K562 (cell line): ENCODE measurements at regions not wholly inside any gene's neighbourhood (a gene's known extent, or its start where the extent isn't known, plus 50 kb on each side); places are given as distances from the start of the nearest gene placed in this dataset.

Experiments used
- CBFA2T3 ChIP-seq: fragments of 450-650 bp; IDR thresholded peaks from 2 replicates; pipeline ENCODE4 v1.6.1; 2017
- FOXA1 ChIP-seq: fragments of 450-650 bp; IDR thresholded peaks from 2 replicates; pipeline ENCODE4 v1.6.1; 2016; ENCODE audit warnings: mild to moderate bottlenecking, borderline replicate concordance
- HSF4 ChIP-seq: fragments of 250-450 bp; sonication (Bioruptor Pico); IDR thresholded peaks from 2 replicates; pipeline ENCODE4 v2.1.2; 2022; ENCODE audit warnings: mild to moderate bottlenecking, moderate library complexity, borderline replicate concordance
- NCOR1 ChIP-seq: fragments of 450-650 bp; IDR thresholded peaks from 2 replicates; pipeline ENCODE4 v1.6.1; 2016; ENCODE audit warnings: mild to moderate bottlenecking, moderate library complexity
- NFE2 ChIP-seq: IDR thresholded peaks from 2 replicates; pipeline ENCODE4 v1.6.1; 2014; ENCODE audit warnings: antibody characterized with exemption, low read depth
- PML ChIP-seq: IDR thresholded peaks from 2 replicates; pipeline ENCODE4 v1.6.1; 2012; ENCODE audit warnings: low read length, inconsistent platforms
- ZBED1 ChIP-seq: IDR thresholded peaks from 2 replicates; pipeline ENCODE4 v1.6.1; 2014
- ZC3H8 ChIP-seq: fragments of 450-650 bp; IDR thresholded peaks from 2 replicates; pipeline ENCODE4 v1.6.1; 2017
- ZNF140 ChIP-seq: fragments of 250-450 bp; sonication (Bioruptor Pico); IDR thresholded peaks from 2 replicates; pipeline ENCODE4 v1.8.0; 2021; ENCODE audit warnings: moderate library complexity, mild to moderate bottlenecking, inconsistent platforms
- ZNF146 ChIP-seq: IDR thresholded peaks from one replicate; pipeline ENCODE4 v1.6.1; 2018; ENCODE audit warnings: missing compliant biosample characterization; ENCODE audit not compliant: unreplicated experiment
- TF ChIP-seq, protein P1 (sequence below): fragments of 200-800 bp; sonication (Bioruptor generic); IDR thresholded peaks from 2 replicates; pipeline ENCODE4 v1.6.1; 2016; ENCODE audit warnings: missing genetic modification characterization, missing compliant biosample characterization
- TF ChIP-seq, protein P2 (sequence below): sonication (generic); formaldehyde crosslinking; IDR thresholded peaks from 2 replicates; pipeline ENCODE4 v1.8.1; 2023; ENCODE audit warnings: mild to moderate bottlenecking, missing genetic modification reagents

DNA sequence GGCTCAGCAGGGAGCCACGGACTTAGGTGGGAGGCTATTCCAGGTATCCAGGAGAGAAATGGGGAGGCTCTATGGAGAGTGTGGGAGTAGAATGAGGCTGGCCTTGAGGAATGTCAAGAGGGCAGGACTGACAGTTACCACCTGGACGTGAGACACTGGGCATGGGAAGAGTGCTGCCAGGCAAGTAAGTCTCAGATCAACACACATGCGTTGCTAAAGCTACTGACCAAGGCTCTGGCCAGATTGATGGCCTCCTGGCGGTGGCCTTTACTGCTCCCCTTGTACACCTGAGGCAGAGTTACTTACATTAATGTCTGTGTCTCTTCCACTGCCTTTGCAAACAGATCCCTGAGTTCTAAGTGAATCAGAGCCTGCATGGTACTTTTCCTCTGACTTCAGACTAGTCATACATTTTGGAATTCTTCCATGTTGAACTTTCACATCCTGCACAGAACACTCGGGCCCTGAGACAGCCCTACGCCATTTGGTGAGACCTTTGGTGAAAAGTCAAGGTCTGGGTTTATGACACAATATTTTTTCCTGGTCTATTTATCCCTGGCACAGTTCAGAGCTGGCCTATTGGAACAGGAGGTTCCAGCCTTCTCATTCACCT is 398.8 kb upstream of the TRIB2 start (continued):
- TF ChIP-seq, protein P1, sequence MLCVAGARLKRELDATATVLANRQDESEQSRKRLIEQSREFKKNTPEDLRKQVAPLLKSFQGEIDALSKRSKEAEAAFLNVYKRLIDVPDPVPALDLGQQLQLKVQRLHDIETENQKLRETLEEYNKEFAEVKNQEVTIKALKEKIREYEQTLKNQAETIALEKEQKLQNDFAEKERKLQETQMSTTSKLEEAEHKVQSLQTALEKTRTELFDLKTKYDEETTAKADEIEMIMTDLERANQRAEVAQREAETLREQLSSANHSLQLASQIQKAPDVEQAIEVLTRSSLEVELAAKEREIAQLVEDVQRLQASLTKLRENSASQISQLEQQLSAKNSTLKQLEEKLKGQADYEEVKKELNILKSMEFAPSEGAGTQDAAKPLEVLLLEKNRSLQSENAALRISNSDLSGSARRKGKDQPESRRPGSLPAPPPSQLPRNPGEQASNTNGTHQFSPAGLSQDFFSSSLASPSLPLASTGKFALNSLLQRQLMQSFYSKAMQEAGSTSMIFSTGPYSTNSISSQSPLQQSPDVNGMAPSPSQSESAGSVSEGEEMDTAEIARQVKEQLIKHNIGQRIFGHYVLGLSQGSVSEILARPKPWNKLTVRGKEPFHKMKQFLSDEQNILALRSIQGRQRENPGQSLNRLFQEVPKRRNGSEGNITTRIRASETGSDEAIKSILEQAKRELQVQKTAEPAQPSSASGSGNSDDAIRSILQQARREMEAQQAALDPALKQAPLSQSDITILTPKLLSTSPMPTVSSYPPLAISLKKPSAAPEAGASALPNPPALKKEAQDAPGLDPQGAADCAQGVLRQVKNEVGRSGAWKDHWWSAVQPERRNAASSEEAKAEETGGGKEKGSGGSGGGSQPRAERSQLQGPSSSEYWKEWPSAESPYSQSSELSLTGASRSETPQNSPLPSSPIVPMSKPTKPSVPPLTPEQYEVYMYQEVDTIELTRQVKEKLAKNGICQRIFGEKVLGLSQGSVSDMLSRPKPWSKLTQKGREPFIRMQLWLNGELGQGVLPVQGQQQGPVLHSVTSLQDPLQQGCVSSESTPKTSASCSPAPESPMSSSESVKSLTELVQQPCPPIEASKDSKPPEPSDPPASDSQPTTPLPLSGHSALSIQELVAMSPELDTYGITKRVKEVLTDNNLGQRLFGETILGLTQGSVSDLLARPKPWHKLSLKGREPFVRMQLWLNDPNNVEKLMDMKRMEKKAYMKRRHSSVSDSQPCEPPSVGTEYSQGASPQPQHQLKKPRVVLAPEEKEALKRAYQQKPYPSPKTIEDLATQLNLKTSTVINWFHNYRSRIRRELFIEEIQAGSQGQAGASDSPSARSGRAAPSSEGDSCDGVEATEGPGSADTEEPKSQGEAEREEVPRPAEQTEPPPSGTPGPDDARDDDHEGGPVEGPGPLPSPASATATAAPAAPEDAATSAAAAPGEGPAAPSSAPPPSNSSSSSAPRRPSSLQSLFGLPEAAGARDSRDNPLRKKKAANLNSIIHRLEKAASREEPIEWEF = no peak
- TF ChIP-seq, protein P2, sequence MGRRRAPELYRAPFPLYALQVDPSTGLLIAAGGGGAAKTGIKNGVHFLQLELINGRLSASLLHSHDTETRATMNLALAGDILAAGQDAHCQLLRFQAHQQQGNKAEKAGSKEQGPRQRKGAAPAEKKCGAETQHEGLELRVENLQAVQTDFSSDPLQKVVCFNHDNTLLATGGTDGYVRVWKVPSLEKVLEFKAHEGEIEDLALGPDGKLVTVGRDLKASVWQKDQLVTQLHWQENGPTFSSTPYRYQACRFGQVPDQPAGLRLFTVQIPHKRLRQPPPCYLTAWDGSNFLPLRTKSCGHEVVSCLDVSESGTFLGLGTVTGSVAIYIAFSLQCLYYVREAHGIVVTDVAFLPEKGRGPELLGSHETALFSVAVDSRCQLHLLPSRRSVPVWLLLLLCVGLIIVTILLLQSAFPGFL (CRISPR knock-in tag) = no peak
- TF ChIP-seq NFE2 (no peak), HSF4 (CRISPR knock-in tag) (no peak), ZC3H8 (no peak), ZNF140 (CRISPR knock-in tag) (no peak), ZBED1 (no peak), ZNF146 (CRISPR knock-in tag) (no peak), FOXA1 (no peak), PML (no peak), CBFA2T3 (no peak), NCOR1 (no peak)
